ENCODE measurements at regions not wholly inside any gene's neighbourhood (a gene's known extent, or its start where the extent isn't known, plus 50 kb on each side); places are given as distances from the start of the nearest gene placed in this dataset.

DNA sequence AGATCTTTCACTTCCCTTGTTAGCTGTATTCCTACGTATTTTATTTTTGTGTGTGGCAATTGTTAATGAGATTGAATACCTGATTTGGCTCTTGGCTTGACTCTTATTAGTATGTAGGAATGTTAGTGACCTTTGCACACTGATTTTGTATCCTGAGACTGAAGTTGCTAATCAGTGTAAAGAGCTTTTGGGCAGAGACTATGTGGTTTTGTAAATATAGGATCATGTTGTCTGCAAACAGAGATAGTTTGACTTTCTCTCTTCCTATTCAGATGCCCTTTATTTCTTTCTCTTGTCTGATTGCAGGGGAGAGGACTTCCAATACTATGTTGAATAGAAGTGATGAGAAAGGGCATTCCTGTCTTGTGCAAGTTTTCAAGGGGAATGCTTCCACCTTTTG lies 160.3 kb upstream of the PCDH20 start:
- Histone ChIP-seq H3K9ac (ENCODE audit: low read depth in 1 of 2, low read length in 2 of 2) (no peak overlapping the region), H3K4me3 (ENCODE audit: low read depth in 1 of 3, low read length in 3 of 3) (no peak overlapping the region), H3K27ac (ENCODE audit: low read depth in 1 of 2, low read length in 2 of 2) (no peak overlapping the region), H3K9me3 (ENCODE audit: control insufficient read depth in 4 of 4, low read length in 3 of 4) (no peaks in the 10 kb centered on the region), H3K27me3 (ENCODE audit: control insufficient read depth in 4 of 4, insufficient read depth in 4 of 4, low read length in 3 of 4) (no peaks in the 10 kb centered on the region), H3K4me1 (ENCODE audit: control insufficient read depth in 4 of 4, insufficient read depth in 4 of 4, low read length in 3 of 4) (no peaks in the 10 kb centered on the region), H3K36me3 (ENCODE audit: control insufficient read depth in 4 of 4, insufficient read depth in 3 of 4, low read depth in 1 of 4, low read length in 3 of 4) (no peaks in the 10 kb centered on the region)
- DNase-seq (ENCODE audit: low spot score), result no peak
- WGBS, result 14% methylated on average over 1 of the region's 1 CpG
- TF ChIP-seq RXRA (IDR thresholded peaks at IDR 0.05) (peak; percentile 35 to 44), SP1 (IDR thresholded peaks at IDR 0.05) (peak; percentile 69), CTCF (IDR thresholded peaks at IDR 0.05; ENCODE audit: low read depth, low read length, missing input control) (no peak), GABPA (IDR thresholded peaks at IDR 0.05 in 1 of 2, conservative IDR thresholded peaks at IDR 0.05 in 1 of 2) (no peak), RAD21 (IDR thresholded peaks at IDR 0.05) (peak; percentile 21 to 43), ZBTB33 (IDR thresholded peaks at IDR 0.05) (no peak), ATF3 (IDR thresholded peaks at IDR 0.05) (no peak), FOXA2 (IDR thresholded peaks at IDR 0.05) (peak; percentile 77), FOXA1 (IDR thresholded peaks at IDR 0.05) (peak; percentile 12), HNF4A (conservative IDR thresholded peaks at IDR 0.05) (peak; percentile 68 to 79), EGR1 (IDR thresholded peaks at IDR 0.05; ENCODE audit: low read depth in 2 of 2) (no peak), HNF4G (IDR thresholded peaks at IDR 0.05) (no peak)

GRCh38 chr13:61563645-61564044 lies 148.0 kb upstream of the PCDH20 start:
- H3K4me1 ChIP-seq (ENCODE audit: control insufficient read depth in 4 of 4, insufficient read depth in 4 of 4, low read length in 3 of 4), result peaks cover 0 to 3% (median 0%) of the 10 kb centered on the region in 4 donors
- H3K36me3 ChIP-seq (ENCODE audit: control insufficient read depth in 4 of 4, insufficient read depth in 3 of 4, low read depth in 1 of 4, low read length in 3 of 4), result no peaks in the 10 kb centered on the region
- peak; percentile 99 for TF ChIP-seq HNF4A (conservative IDR thresholded peaks at IDR 0.05)
- TF ChIP-seq HNF4G (IDR thresholded peaks at IDR 0.05), result peak; percentile 91
- peak; percentile 68 for TF ChIP-seq FOXA1 (IDR thresholded peaks at IDR 0.05)
- no peak for TF ChIP-seq EGR1 (IDR thresholded peaks at IDR 0.05; ENCODE audit: low read depth in 2 of 2)
- TF ChIP-seq, protein P1, sequence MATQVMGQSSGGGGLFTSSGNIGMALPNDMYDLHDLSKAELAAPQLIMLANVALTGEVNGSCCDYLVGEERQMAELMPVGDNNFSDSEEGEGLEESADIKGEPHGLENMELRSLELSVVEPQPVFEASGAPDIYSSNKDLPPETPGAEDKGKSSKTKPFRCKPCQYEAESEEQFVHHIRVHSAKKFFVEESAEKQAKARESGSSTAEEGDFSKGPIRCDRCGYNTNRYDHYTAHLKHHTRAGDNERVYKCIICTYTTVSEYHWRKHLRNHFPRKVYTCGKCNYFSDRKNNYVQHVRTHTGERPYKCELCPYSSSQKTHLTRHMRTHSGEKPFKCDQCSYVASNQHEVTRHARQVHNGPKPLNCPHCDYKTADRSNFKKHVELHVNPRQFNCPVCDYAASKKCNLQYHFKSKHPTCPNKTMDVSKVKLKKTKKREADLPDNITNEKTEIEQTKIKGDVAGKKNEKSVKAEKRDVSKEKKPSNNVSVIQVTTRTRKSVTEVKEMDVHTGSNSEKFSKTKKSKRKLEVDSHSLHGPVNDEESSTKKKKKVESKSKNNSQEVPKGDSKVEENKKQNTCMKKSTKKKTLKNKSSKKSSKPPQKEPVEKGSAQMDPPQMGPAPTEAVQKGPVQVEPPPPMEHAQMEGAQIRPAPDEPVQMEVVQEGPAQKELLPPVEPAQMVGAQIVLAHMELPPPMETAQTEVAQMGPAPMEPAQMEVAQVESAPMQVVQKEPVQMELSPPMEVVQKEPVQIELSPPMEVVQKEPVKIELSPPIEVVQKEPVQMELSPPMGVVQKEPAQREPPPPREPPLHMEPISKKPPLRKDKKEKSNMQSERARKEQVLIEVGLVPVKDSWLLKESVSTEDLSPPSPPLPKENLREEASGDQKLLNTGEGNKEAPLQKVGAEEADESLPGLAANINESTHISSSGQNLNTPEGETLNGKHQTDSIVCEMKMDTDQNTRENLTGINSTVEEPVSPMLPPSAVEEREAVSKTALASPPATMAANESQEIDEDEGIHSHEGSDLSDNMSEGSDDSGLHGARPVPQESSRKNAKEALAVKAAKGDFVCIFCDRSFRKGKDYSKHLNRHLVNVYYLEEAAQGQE (IDR thresholded peaks at IDR 0.05), result peak; percentile 67
- TF ChIP-seq NR2F2 (IDR thresholded peaks at IDR 0.05), result no peak
- peak; percentile 91 for TF ChIP-seq SP1 (IDR thresholded peaks at IDR 0.05)
- TF ChIP-seq RXRA (IDR thresholded peaks at IDR 0.05), result peak; percentile 84 to 86
- TF ChIP-seq ZBTB33 (IDR thresholded peaks at IDR 0.05), result peak; percentile 79
- TF ChIP-seq JUND (IDR thresholded peaks at IDR 0.05), result peak; percentile 76 to 83
- peak; percentile 57 to 58 for TF ChIP-seq RAD21 (IDR thresholded peaks at IDR 0.05)
- TF ChIP-seq ATF3 (IDR thresholded peaks at IDR 0.05), result no peak
- no peak for TF ChIP-seq GABPA (IDR thresholded peaks at IDR 0.05 in 1 of 2, conservative IDR thresholded peaks at IDR 0.05 in 1 of 2)
- TF ChIP-seq, protein P2, sequence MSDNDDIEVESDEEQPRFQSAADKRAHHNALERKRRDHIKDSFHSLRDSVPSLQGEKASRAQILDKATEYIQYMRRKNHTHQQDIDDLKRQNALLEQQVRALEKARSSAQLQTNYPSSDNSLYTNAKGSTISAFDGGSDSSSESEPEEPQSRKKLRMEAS (IDR thresholded peaks at IDR 0.05), result peak; percentile 56
- TF ChIP-seq FOXA2 (IDR thresholded peaks at IDR 0.05), result peak; percentile 69
- TF ChIP-seq TAF1 (conservative IDR thresholded peaks at IDR 0.05), result peak; percentile 59
- TF ChIP-seq CTCF (IDR thresholded peaks at IDR 0.05; ENCODE audit: low read depth, low read length, missing input control), result no peak
- TF ChIP-seq YY1 (IDR thresholded peaks at IDR 0.05), result peak; percentile 73
- DNase-seq (ENCODE audit: low spot score), result no peak
- 12% methylated on average over 1 of the region's 1 CpG for WGBS
- H3K9me3 ChIP-seq (ENCODE audit: control insufficient read depth in 4 of 4, low read length in 3 of 4), result no peaks in the 10 kb centered on the region
- peak overlapping the region; percentile 12 to 76 for H3K9ac ChIP-seq (ENCODE audit: low read depth in 1 of 2, low read length in 2 of 2)
- H3K27ac ChIP-seq (ENCODE audit: low read depth in 1 of 2, low read length in 2 of 2), result peak overlapping the region in 1 of 2 donors; percentile 17
- H3K27me3 ChIP-seq (ENCODE audit: control insufficient read depth in 4 of 4, insufficient read depth in 4 of 4, low read length in 3 of 4), result no peaks in the 10 kb centered on the region
- H3K4me3 ChIP-seq (ENCODE audit: low read depth in 1 of 3, low read length in 3 of 3), result no peak overlapping the region

All from liver (tissue), 8 donors.